ENCODE measurements at regions not wholly inside any gene's neighbourhood (a gene's known extent, or its start where the extent isn't known, plus 50 kb on each side); places are given as distances from the start of the nearest gene placed in this dataset.
"Not testable (repeated sequence)": the region's sequence is repeated elsewhere in the genome, so short reads cannot be mapped to it uniquely, and the experiment has no call there.

GRCh38 chr1:215018555-215018954 lies 64.0 kb upstream of the KCNK2 start:
- DNase-seq = no peak
- Histone ChIP-seq H3K27me3 (no peaks in the 10 kb centered on the region), H3K4me3 (no peak overlapping the region), H3K4me1 (no peaks in the 10 kb centered on the region), H3K36me3 (no peaks in the 10 kb centered on the region), H3K27ac (no peak overlapping the region), H3K9me3 (no peaks in the 10 kb centered on the region)
- intact Hi-C loops (cut with DNase I) = no loop called here
- TF ChIP-seq EP300 (IDR thresholded peaks at IDR 0.05) (no peak), POLR2AphosphoS5 (IDR thresholded peaks at IDR 0.05) (no peak), POLR2A (IDR thresholded peaks at IDR 0.05) (no peak)
- TF ChIP-seq, protein P1, sequence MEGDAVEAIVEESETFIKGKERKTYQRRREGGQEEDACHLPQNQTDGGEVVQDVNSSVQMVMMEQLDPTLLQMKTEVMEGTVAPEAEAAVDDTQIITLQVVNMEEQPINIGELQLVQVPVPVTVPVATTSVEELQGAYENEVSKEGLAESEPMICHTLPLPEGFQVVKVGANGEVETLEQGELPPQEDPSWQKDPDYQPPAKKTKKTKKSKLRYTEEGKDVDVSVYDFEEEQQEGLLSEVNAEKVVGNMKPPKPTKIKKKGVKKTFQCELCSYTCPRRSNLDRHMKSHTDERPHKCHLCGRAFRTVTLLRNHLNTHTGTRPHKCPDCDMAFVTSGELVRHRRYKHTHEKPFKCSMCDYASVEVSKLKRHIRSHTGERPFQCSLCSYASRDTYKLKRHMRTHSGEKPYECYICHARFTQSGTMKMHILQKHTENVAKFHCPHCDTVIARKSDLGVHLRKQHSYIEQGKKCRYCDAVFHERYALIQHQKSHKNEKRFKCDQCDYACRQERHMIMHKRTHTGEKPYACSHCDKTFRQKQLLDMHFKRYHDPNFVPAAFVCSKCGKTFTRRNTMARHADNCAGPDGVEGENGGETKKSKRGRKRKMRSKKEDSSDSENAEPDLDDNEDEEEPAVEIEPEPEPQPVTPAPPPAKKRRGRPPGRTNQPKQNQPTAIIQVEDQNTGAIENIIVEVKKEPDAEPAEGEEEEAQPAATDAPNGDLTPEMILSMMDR (IDR thresholded peaks at IDR 0.05) = no peak
- 58 to 81% methylated on average over 3 of the region's 3 CpGs for WGBS, 2 donors

- Histone ChIP-seq H3K27ac (peak overlapping the region in 3 of 4 donors; percentile 7 to 34 (median 21)), H3K4me1 (no peaks in the 10 kb centered on the region), H3K36me3 (no peaks in the 10 kb centered on the region), H3K4me3 (no peak overlapping the region), H3K9me3 (no peaks in the 10 kb centered on the region), H3K27me3 (no peaks in the 10 kb centered on the region)
- TF ChIP-seq POLR2A (IDR thresholded peaks at IDR 0.05) (no peak), POLR2AphosphoS5 (IDR thresholded peaks at IDR 0.05) (no peak), EP300 (IDR thresholded peaks at IDR 0.05) (no peak)
- TF ChIP-seq, protein P1 (IDR thresholded peaks at IDR 0.05) = no peak
- WGBS, 2 donors = 43 to 58% methylated on average over 1 of the region's 1 CpG
- intact Hi-C loops (cut with DNase I) = no loop called here
- no peak for DNase-seq
Measured at GRCh38 chr1:215022204-215022603, 60.3 kb upstream of the KCNK2 start.

DNA sequence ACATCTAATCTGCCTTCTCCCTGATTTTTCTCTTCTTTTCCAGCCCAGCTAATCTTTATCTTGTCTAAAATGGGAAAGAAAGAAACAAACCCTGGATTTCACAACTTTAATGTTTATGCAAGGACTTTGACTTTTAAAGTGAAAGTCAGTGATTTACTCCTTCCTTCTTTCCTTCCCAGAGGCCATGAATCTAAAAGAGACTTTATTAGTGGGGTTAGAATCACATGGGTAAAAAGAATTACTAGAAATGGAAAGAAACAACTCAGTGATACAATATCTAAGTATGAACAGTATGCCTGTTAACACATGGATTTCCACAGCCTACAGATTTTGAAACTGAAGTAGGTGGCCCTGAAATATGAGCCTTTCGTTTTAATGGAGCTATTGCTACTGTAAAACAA lies 59.8 kb upstream of the KCNK2 start:
- Histone ChIP-seq H3K4me1 (no peaks in the 10 kb centered on the region), H3K4me3 (no peak overlapping the region), H3K9me3 (no peaks in the 10 kb centered on the region), H3K27ac (peak overlapping the region in 3 of 4 donors; percentile 21 to 43 (median 39)), H3K36me3 (no peaks in the 10 kb centered on the region), H3K27me3 (no peaks in the 10 kb centered on the region)
- WGBS, 2 donors = 56% methylated on average over 1 of the region's 1 CpG
- intact Hi-C loops (cut with DNase I) = no loop called here
- peak in 3 of 4 donors; percentile 16 to 39 (median 18) for TF ChIP-seq POLR2AphosphoS5 (IDR thresholded peaks at IDR 0.05)
- TF ChIP-seq POLR2A (IDR thresholded peaks at IDR 0.05) = no peak
- DNase-seq = no peak

DNA sequence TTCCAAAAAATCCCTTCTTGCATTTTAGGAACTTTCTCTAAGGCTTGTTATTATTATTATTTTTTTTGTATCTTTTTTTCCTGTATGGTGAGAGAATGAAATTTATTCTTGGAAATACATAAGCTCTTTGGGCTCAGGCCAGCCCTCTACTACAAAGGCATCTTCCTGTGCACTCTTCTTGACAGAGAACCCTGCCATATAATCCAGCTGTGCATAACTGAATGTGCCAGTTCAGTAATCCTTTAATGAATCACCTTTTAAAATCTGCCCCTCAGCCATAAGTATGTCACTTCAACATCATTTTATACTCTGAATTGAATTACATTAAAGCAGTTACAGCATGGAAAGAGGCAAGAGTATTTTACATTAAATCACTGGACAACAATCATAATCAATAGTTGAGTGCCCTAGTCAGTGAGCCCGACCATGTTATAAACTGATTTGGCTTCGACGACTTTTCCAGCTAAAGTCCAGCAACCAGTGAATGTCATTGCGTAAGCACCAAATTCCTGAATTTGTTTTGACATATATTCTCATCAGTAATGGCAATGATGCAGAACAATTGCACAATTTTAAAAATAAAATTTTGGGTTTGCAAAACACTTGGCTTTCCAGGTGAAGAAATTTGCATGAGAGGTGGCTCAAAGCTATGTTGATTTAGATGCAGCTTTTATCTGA lies 59.2 kb upstream of the KCNK2 start:
- no peaks in the 10 kb centered on the region for H3K4me1 ChIP-seq
- TF ChIP-seq POLR2AphosphoS5 (IDR thresholded peaks at IDR 0.05) (peak in 1 of 4 donors; percentile 16), EP300 (IDR thresholded peaks at IDR 0.05) (no peak)
- no peaks in the 10 kb centered on the region for H3K9me3 ChIP-seq
- H3K4me3 ChIP-seq = no peak overlapping the region
- peak overlapping the region in 3 of 4 donors; percentile 21 to 43 (median 39) for H3K27ac ChIP-seq
- H3K36me3 ChIP-seq = no peaks in the 10 kb centered on the region
- intact Hi-C loops (cut with DNase I) = no loop called here
- no peak for DNase-seq
- 64 to 79% methylated on average over 4 of the region's 4 CpGs for WGBS, 2 donors
- no peaks in the 10 kb centered on the region for H3K27me3 ChIP-seq

GRCh38 chr1:215028954-215029353 lies 53.6 kb upstream of the KCNK2 start:
- Histone ChIP-seq H3K9me3 (no peaks in the 10 kb centered on the region), H3K4me3 (no peak overlapping the region), H3K36me3 (no peaks in the 10 kb centered on the region), H3K4me1 (no peaks in the 10 kb centered on the region), H3K27me3 (no peaks in the 10 kb centered on the region), H3K27ac (no peak overlapping the region)
- intact Hi-C loops (cut with DNase I) = no loop called here
- TF ChIP-seq POLR2A (IDR thresholded peaks at IDR 0.05) (no peak), EP300 (IDR thresholded peaks at IDR 0.05) (no peak), POLR2AphosphoS5 (IDR thresholded peaks at IDR 0.05) (no peak)
- TF ChIP-seq, protein P1 (IDR thresholded peaks at IDR 0.05) = no peak
- 91 to 93% methylated on average over 4 of the region's 4 CpGs for WGBS, 2 donors
- no peak for DNase-seq

GRCh38 chr1:215030581-215030980 lies 52.0 kb upstream of the KCNK2 start:
- H3K4me1 ChIP-seq; H3K9me3 ChIP-seq; H3K36me3 ChIP-seq; H3K27me3 ChIP-seq; DNase-seq; intact Hi-C loops (cut with DNase I); H3K4me3 ChIP-seq; H3K27ac ChIP-seq: not testable (repeated sequence)
- WGBS, 2 donors = 68 to 84% methylated on average over 6 of the region's 6 CpGs

All from sigmoid colon (tissue), 6 donors.